AG09309 (cell line): ENCODE measurements at regions not wholly inside any gene's neighbourhood (a gene's known extent, or its start where the extent isn't known, plus 50 kb on each side); places are given as distances from the start of the nearest gene placed in this dataset.

ENCODE experiments used
- DNase-seq: peaks from one replicate; pipeline ENCODE4 v3.0.0-alpha.2; 2010; ENCODE audit warnings: low read depth
- H3K4me3 ChIP-seq: 2 replicates; pipeline ENCODE4 v1.5.1; 2011; ENCODE audit warnings: mild to moderate bottlenecking, low read depth, low read length, moderate library complexity; ENCODE audit not compliant: control insufficient read depth
- TF ChIP-seq, protein P1 (sequence below): IDR thresholded peaks from 2 replicates; pipeline ENCODE4 v1.5.1; 2011; ENCODE audit warnings: mild to moderate bottlenecking, low read depth, low read length, inconsistent platforms; ENCODE audit not compliant: insufficient read depth, control insufficient read depth; ENCODE audit errors: missing control alignments

DNA sequence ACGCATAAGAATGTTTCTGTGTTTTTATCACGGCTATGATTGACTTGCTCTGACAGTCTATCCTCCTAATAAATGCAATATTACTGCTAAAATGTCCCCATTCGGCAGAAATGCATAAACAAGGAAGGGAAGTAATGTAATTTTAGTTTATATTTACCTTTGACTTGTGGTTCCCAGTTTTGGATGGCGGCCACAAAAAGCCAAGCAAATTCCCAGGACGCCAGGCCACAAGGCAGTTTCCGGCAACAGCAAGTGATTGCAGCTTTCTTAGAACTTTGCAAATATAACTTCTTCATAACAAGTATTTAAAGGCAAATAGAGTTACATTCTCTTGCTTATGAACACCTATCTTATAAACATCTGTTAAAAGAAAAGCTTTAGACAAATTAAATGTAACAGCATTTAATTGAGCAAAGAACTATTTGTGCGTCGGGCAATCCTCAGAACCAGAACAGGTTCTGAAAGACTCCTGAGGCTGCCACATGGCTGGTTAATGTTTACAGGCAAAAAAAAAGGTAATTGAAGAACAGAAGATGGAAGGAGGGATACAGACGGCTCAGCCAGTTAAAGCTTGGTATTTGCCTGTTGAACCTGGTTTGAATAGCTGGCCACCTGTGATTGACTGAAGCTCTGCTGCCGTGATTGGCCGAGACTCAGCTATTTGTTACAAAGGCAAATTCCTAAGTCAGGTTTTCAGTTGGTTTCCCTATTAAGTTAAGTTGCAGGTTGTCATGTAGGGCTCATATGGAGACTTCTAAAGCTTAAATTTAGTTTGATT is 80.8 kb downstream of the C21orf91 start:
- TF ChIP-seq, protein P1, sequence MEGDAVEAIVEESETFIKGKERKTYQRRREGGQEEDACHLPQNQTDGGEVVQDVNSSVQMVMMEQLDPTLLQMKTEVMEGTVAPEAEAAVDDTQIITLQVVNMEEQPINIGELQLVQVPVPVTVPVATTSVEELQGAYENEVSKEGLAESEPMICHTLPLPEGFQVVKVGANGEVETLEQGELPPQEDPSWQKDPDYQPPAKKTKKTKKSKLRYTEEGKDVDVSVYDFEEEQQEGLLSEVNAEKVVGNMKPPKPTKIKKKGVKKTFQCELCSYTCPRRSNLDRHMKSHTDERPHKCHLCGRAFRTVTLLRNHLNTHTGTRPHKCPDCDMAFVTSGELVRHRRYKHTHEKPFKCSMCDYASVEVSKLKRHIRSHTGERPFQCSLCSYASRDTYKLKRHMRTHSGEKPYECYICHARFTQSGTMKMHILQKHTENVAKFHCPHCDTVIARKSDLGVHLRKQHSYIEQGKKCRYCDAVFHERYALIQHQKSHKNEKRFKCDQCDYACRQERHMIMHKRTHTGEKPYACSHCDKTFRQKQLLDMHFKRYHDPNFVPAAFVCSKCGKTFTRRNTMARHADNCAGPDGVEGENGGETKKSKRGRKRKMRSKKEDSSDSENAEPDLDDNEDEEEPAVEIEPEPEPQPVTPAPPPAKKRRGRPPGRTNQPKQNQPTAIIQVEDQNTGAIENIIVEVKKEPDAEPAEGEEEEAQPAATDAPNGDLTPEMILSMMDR = no peak
- no peak for DNase-seq
- H3K4me3 ChIP-seq = no peak overlapping the region

DNA sequence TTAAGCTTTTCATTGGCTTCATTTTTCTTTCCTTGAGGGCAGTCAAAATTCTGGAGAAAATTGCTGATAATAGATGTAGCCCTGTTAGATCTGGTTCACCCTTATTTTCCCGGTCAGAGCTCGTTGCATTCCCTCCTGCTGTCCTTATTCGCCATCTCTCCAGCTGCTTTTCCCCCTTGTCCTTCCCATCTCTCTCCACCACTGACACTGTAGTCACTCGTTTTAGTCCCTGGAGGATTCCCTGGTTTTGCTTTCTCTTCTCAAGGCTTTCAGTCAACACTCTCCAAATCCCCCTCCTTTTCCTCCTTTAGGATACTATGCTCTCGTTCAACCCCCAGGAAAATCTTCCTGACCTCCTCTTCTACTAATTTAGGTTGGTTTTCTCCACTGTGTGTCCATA is 83.1 kb downstream of the C21orf91 start:
- H3K4me3 ChIP-seq = no peak overlapping the region
- TF ChIP-seq, protein P1 = no peak
- no peak for DNase-seq

DNA sequence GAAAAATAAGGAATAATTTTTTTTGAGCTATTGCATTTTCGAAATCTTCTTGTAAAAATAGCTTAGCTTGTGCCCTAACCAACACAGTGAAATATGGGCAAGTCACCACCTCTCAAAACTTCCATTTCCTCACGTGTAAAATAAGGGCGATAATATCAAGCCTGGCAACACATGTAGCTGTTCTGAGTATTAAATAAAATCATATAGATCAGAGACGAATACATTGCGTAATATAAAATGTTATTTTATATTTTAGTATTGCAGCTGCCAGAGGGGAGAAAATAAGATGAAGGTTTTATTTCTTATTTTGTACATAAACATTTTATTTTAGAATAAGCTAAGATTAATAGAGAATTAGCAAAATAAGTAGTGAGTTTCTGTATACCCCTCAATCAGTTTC is 85.9 kb downstream of the C21orf91 start:
- H3K4me3 ChIP-seq = no peak overlapping the region

DNA sequence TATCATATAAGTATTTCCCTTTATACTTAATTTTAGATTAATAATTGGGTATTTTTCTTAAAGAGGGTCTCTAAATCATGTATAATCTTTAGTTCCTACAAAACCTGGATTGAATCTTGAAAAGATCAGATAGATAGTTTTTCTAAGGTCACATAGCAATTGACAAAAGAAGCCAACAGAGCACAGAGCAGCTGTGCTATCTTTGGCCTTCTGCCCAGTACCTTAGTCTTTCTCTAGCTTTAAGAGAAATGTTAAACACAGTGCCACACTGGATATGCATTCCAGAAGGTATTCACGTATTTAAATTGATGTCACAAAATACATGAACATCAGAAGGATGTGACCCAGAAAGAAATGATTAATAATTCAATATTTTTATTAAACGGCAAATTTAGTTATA is 86.8 kb downstream of the C21orf91 start:
- no peak for DNase-seq
- TF ChIP-seq, protein P1 = no peak
- H3K4me3 ChIP-seq = no peak overlapping the region

More for the DNA sequence above, 85.9 kb downstream of the C21orf91 start:
- DNase-seq = no peak
- TF ChIP-seq, protein P1 = no peak

DNA sequence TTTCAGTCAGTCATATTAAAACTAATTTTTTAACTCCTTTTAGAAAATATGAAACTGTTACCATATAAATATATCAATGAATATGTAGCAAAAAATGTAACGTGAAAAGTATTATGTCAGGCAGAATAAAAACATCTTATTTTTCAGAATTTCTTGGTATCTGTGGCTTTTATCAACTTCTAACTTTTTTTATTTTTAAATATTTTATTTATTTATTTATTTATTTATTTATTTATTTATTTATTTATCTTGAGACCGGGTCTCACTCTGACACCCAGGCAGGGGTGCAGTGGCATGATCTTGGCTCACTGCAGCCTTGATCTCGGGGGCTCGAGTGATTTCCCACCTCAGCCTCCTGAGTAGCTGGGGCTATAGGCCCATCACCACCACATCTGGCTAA is 87.6 kb downstream of the C21orf91 start:
- H3K4me3 ChIP-seq = no peak overlapping the region
- TF ChIP-seq, protein P1 = no peak
- DNase-seq = no peak

DNA sequence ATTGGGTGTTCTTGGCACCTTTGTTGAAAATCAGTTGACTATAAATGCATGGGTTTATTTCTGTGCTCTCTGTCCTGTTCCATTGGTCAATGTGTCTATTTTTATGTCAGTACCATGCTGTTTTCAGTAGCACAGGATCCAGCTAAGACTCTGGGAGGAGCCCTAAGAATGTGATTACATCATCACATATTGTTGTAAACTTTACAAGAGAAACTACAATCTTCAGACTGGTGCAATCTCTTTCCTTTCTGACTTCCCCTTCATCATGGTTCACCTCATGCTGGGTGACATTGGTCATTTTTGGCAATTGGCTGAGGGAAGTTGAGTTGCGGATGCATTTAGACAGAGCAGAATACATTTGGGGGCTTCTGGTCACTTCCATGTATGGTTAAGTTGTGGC is 88.4 kb downstream of the C21orf91 start:
- TF ChIP-seq, protein P1 = no peak
- no peak for DNase-seq
- no peak overlapping the region for H3K4me3 ChIP-seq

DNA sequence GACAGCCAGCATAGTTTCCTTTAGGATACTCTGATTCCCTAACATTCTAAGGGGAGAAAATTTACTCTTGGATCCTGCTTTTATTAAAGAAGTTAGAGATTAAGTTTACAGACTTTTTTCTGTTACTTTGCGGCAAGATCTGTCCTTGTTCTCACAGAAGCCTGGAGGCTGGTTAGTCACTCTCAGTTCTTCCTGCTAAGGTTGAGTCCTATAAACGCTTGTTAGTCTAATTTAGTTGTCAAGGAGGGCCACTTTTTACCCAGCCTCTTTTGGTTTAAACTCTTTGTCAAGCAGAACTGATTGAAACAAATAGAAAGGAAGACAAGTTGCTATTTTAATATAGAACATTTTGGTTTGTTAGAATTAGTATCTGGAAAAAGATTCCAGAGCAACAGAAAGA is 89.7 kb downstream of the C21orf91 start:
- H3K4me3 ChIP-seq = no peak overlapping the region
- TF ChIP-seq, protein P1 = no peak
- no peak for DNase-seq
